Activated T-cell treated with anti-CD3 and anti-CD28 coated beads for 48 hours (primary cell): ENCODE measurements at regions not wholly inside any gene's neighbourhood (a gene's known extent, or its start where the extent isn't known, plus 50 kb on each side); places are given as distances from the start of the nearest gene placed in this dataset.
A peak's percentile ranks its signal among the peaks of the same experiment; 100 is the strongest.

Experiments used
- DNase-seq: peaks from one replicate; pipeline ENCODE4 v3.0.0-alpha.2; 2020; ENCODE audit warnings: low read depth

- no peak for DNase-seq
These were observed 58.5 kb upstream of the RAB27B start for GRCh38 chr18:54769526-54770464.

- DNase-seq: no peak
These were observed 56.2 kb upstream of the RAB27B start for GRCh38 chr18:54772056-54772455.

GRCh38 chr18:54774423-54774822 lies 53.9 kb upstream of the RAB27B start:
- no peak for DNase-seq

DNA sequence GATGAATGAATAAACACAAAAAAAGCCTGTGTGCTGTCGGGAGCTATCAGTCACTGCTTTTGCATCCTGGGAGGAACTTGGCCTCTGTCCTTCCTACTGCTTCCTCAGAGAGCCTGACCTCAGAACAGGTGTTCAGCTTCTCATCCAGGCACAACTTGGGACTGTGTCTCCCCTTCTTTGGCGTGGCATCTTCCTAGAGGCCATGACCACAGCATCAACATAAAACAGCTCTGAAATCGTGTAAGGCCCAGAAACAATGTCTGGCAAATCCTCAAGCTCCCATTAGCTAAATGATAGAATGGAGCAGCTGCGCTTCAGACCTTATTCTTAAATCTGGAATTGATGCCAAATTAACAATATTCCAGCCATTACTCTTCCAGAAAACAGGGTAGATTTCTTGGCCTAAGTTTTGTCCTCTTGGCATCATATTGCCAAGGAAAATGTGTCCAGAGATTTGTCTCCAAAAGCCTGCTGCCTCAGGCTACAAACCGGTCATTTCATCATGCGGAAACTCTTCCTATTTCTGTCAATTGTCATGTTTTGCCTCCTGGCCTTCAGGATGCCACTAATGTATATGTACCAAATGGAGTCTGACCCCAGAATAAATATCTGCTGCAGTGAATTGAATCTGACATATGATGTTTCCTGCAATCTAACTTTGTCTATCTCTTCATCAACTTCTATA lies 53.2 kb upstream of the RAB27B start:
- no peak for DNase-seq

- no peak for DNase-seq
These were observed 52.6 kb upstream of the RAB27B start for GRCh38 chr18:54775686-54776085.

DNA sequence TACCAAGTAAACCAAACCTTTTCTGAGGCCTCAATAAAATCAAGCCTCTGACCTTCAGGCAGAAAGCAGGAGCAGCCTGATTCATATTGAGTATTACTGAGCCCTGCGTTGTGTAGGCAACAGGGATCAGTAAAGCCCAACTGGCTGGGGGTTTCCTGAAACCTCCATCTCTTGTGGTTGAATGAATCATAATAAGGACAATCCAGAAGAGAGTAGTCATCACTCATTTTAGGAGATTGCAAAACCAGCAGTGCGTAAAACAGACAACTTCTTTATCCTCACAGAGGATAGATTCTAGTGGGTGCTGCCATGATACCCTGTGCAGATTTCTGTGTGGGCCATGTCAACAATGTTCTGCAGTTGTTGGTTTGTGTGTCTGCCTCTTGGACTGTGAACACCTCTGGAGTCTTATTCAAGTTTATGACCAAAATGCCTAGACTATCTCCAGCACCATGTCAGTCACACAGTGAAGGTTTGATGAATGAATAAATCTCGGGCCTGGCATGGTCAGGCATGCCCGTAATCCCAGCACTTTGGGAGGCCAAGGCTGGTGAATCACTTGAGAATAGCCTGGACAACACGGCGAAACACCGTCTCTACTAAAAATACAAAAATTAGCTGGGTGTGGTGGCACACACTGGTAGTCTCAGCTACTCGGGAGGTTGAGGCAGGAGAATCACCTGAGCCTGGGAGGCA lies 51.8 kb upstream of the RAB27B start:
- peak; percentile 21 for DNase-seq

GRCh38 chr18:54777118-54777791 lies 51.0 kb upstream of the RAB27B start:
- no peak for DNase-seq

DNA sequence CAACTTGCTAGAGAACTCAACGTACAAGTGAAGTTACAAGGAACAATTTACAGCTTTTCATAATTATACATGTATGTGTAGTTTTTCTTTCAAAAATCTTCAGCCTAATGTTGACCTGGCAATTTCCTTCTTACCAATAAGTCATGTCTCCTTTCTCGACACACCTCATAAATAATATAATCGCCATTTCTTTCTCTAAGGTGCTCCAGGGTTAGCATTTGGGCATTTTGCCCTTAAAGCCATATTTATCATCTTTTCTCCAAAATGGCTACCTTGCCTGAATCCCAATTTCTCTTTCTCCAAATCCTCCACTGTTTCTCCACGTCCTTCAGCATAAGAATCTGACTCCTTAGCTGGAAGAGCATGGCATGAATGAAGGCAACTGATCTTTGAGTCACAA lies 50.3 kb upstream of the RAB27B start:
- no peak for DNase-seq
